Fibroblast of lung (primary cell): ENCODE measurements at regions not wholly inside any gene's neighbourhood (a gene's known extent, or its start where the extent isn't known, plus 50 kb on each side); places are given as distances from the start of the nearest gene placed in this dataset.

ENCODE experiments used
- DNase-seq, 2 donors: peaks; one replicate each; pipeline versions ENCODE4 v3.0.0 to v3.0.0-alpha.2; 2010; ENCODE audit warnings: low read depth in 2 of 2
- H2AFZ ChIP-seq: 2 replicates; pipeline ENCODE4 v1.5.1; 2012; ENCODE audit warnings: low read length, control low read depth, inconsistent platforms
- H3K27ac ChIP-seq: 2 replicates; pipeline ENCODE4 v1.5.1; 2011; ENCODE audit warnings: low read length, control low read depth; ENCODE audit not compliant: insufficient read depth
- H3K27me3 ChIP-seq: 2 replicates; pipeline ENCODE4 v1.5.1; 2011; ENCODE audit warnings: mild to moderate bottlenecking, low read length; ENCODE audit not compliant: control insufficient read depth, insufficient read depth
- H3K36me3 ChIP-seq: 2 replicates; pipeline ENCODE4 v1.5.1; 2011; ENCODE audit warnings: low read length; ENCODE audit not compliant: control insufficient read depth, insufficient read depth
- H3K4me1 ChIP-seq: 2 replicates; pipeline ENCODE4 v1.5.1; 2011; ENCODE audit warnings: low read length; ENCODE audit not compliant: control insufficient read depth, insufficient read depth; ENCODE audit errors: extremely low read depth
- H3K4me2 ChIP-seq: 2 replicates; pipeline ENCODE4 v1.5.1; 2011; ENCODE audit warnings: low read length, control low read depth; ENCODE audit not compliant: insufficient read depth; ENCODE audit errors: extremely low read depth
- H3K4me3 ChIP-seq, 4 experiments: fragments of 200-600 bp in 1 of 4; sonication (generic) in 1 of 4; replicated peaks in 1 of 4; 2 replicates each; pipeline ENCODE4 v1.5.1; 2011 to 2016; ENCODE audit warnings: low read length in 4 of 4, low read depth in 3 of 4, mild to moderate bottlenecking in 3 of 4, control low read depth in 2 of 4, inconsistent platforms in 1 of 4, mixed read lengths in 1 of 4; ENCODE audit not compliant: insufficient read depth in 1 of 4; ENCODE audit errors: control extremely low read depth in 1 of 4
- H3K79me2 ChIP-seq: 2 replicates; pipeline ENCODE4 v1.5.1; 2012; ENCODE audit warnings: mild to moderate bottlenecking, low read length, inconsistent platforms; ENCODE audit not compliant: control insufficient read depth, insufficient read depth
- H3K9ac ChIP-seq: 2 replicates; pipeline ENCODE4 v1.5.1; 2011; ENCODE audit warnings: mild to moderate bottlenecking, low read length, control low read depth; ENCODE audit not compliant: insufficient read depth
- H3K9me3 ChIP-seq: 2 replicates; pipeline ENCODE4 v1.5.1; 2012; ENCODE audit warnings: low read depth, low read length; ENCODE audit not compliant: control insufficient read depth, insufficient read depth
- H4K20me1 ChIP-seq: 2 replicates; pipeline ENCODE4 v1.5.1; 2011; ENCODE audit warnings: low read length; ENCODE audit not compliant: control insufficient read depth, insufficient read depth; ENCODE audit errors: extremely low read depth
- CTCF ChIP-seq, 2 donors: IDR thresholded peaks in 1 of 2; conservative IDR thresholded peaks in 1 of 2; 1 replicate in 1 of 2; 2 replicates in 1 of 2; pipeline ENCODE4 v1.5.1; 2011 to 2012; ENCODE audit warnings: low read length in 2 of 2, control low read depth in 1 of 2, inconsistent platforms in 1 of 2, low read depth in 1 of 2, mild to moderate bottlenecking in 1 of 2
- EZH2 ChIP-seq: IDR thresholded peaks from 2 replicates; pipeline ENCODE4 v1.5.1; 2012; ENCODE audit warnings: low read length, control low read depth, mild to moderate bottlenecking; ENCODE audit errors: missing control alignments

GRCh38 chr9:104301755-104302154 is 202.3 kb upstream of the OR13F1 start:
- no peaks in the 10 kb centered on the region for H3K27me3 ChIP-seq
- H3K79me2 ChIP-seq = no peaks in the 10 kb centered on the region
- H3K4me3 ChIP-seq = no peak overlapping the region
- H3K4me2 ChIP-seq = no peak overlapping the region
- no peak overlapping the region for H3K27ac ChIP-seq
- H2AFZ ChIP-seq = no peak overlapping the region
- DNase-seq = no peak
- no peaks in the 10 kb centered on the region for H3K9me3 ChIP-seq
- no peaks in the 10 kb centered on the region for H4K20me1 ChIP-seq
- H3K4me1 ChIP-seq = no peaks in the 10 kb centered on the region
- no peak overlapping the region for H3K9ac ChIP-seq
- TF ChIP-seq EZH2 (no peak), CTCF (conservative IDR thresholded peaks at IDR 0.05 in 1 of 2, IDR thresholded peaks at IDR 0.05 in 1 of 2; ENCODE audit: low read depth in 1 of 2, low read length in 2 of 2) (no peak)
- no peaks in the 10 kb centered on the region for H3K36me3 ChIP-seq

- Histone ChIP-seq H3K9me3 (no peaks in the 10 kb centered on the region), H3K4me2 (no peak overlapping the region), H3K9ac (no peak overlapping the region), H3K27ac (no peak overlapping the region), H2AFZ (no peak overlapping the region), H3K79me2 (no peaks in the 10 kb centered on the region), H3K4me3 (no peak overlapping the region), H4K20me1 (no peaks in the 10 kb centered on the region), H3K36me3 (no peaks in the 10 kb centered on the region), H3K4me1 (no peaks in the 10 kb centered on the region), H3K27me3 (no peaks in the 10 kb centered on the region)
- no peak for DNase-seq
- no peak for TF ChIP-seq EZH2
- TF ChIP-seq CTCF (conservative IDR thresholded peaks at IDR 0.05 in 1 of 2, IDR thresholded peaks at IDR 0.05 in 1 of 2; ENCODE audit: low read depth in 1 of 2, low read length in 2 of 2) = no peak
These were observed 201.3 kb upstream of the OR13F1 start for GRCh38 chr9:104302775-104303174.

GRCh38 chr9:104304925-104305324 is 199.1 kb upstream of the OR13F1 start:
- Histone ChIP-seq H4K20me1 (no peaks in the 10 kb centered on the region), H3K79me2 (no peaks in the 10 kb centered on the region), H3K9me3 (no peaks in the 10 kb centered on the region), H2AFZ (no peak overlapping the region), H3K4me1 (no peaks in the 10 kb centered on the region), H3K27me3 (no peaks in the 10 kb centered on the region), H3K4me2 (no peak overlapping the region), H3K4me3 (no peak overlapping the region), H3K27ac (no peak overlapping the region), H3K36me3 (no peaks in the 10 kb centered on the region), H3K9ac (no peak overlapping the region)
- no peak for TF ChIP-seq CTCF (conservative IDR thresholded peaks at IDR 0.05 in 1 of 2, IDR thresholded peaks at IDR 0.05 in 1 of 2; ENCODE audit: low read depth in 1 of 2, low read length in 2 of 2)
- TF ChIP-seq EZH2 = no peak
- no peak for DNase-seq
